Upper lobe of right lung (tissue), 1 donor: ENCODE measurements at regions not wholly inside any gene's neighbourhood (a gene's known extent, or its start where the extent isn't known, plus 50 kb on each side); places are given as distances from the start of the nearest gene placed in this dataset.

ENCODE experiments used
- ATAC-seq: fragments of 200-7000 bp; cut with Tn5 transposase; one replicate; pipeline ENCODE4 v1.9.1; 2020; ENCODE audit warnings: mild to moderate bottlenecking, moderate library complexity
- DNase-seq: peaks from one replicate; pipeline ENCODE4 v3.0.0-alpha.2; 2020
- H3K27ac ChIP-seq: fragments of 200-600 bp; one replicate; pipeline ENCODE4 v1.8.0; 2022
- H3K27me3 ChIP-seq: fragments of 200-600 bp; one replicate; pipeline ENCODE4 v1.8.0; 2022; ENCODE audit warnings: mild to moderate bottlenecking
- H3K36me3 ChIP-seq: fragments of 200-600 bp; one replicate; pipeline ENCODE4 v1.8.0; 2022
- H3K4me1 ChIP-seq: fragments of 200-600 bp; one replicate; pipeline ENCODE4 v1.8.0; 2022
- H3K4me3 ChIP-seq: fragments of 200-600 bp; one replicate; pipeline ENCODE4 v1.8.0; 2022; ENCODE audit warnings: mild to moderate bottlenecking
- H3K9me3 ChIP-seq: fragments of 200-600 bp; one replicate; pipeline ENCODE4 v1.8.0; 2022
- intact Hi-C: fragments of 100-400 bp; cut with DNase I; formaldehyde crosslinking; loops from one replicate; pipeline ENCODE4 v1.11.0; 2022
- TF ChIP-seq, protein P1 (sequence below): fragments of 200-600 bp; IDR thresholded peaks from one replicate; pipeline ENCODE4 v1.8.0; 2022; ENCODE audit warnings: antibody characterized with exemption
- donor health status: DM: no; HTN: yes; CAD: no; lungs with severe emphysema.

DNA sequence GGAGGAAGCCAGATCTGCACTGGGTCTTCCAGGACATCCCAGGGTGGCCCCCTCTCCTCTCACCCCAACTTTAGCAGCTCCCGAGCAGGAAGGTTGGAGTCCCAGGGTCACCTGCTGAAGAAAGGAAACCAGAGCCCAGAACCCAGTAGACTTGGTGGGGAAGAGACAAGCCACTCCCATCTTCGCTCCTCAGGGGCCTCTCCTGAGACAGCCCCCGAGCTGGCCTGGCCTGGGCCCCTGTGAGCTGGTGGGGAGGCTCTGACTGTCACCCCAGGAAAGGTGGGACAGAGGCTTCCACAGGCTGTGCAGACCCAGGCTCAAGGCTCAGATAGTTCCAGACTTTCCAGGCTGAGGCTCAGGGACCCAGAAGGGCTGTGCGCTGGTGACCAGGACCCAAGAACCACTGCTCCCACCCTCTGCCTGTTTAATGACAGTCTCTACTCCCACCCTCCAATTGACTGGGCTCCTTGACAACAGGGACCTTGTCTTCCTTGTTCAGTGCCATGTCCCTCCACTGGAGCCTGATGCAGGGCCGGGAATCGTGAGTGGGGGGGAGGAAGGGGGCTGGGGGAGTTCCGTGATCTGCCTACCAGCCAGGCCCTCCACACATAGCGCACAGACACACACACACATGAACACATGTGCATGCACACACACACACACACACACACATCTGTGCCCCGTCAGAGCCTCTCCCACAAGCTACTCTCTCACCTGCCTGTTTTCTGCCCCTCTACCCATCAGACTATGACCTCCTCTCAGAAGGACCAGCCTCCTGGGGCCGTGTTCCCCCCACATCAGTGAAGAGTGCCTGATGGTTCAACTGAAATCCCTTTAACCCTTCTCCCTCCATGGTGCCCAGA is 401.2 kb downstream of the MATN1 start:
- Histone ChIP-seq H3K4me1 (no peaks in the 10 kb centered on the region), H3K27me3 (peaks cover 10% of the 10 kb centered on the region), H3K4me3 (no peak overlapping the region), H3K36me3 (no peaks in the 10 kb centered on the region), H3K9me3 (no peaks in the 10 kb centered on the region), H3K27ac (no peak overlapping the region)
- no peak for DNase-seq
- ATAC-seq, result no peak
- TF ChIP-seq, protein P1, sequence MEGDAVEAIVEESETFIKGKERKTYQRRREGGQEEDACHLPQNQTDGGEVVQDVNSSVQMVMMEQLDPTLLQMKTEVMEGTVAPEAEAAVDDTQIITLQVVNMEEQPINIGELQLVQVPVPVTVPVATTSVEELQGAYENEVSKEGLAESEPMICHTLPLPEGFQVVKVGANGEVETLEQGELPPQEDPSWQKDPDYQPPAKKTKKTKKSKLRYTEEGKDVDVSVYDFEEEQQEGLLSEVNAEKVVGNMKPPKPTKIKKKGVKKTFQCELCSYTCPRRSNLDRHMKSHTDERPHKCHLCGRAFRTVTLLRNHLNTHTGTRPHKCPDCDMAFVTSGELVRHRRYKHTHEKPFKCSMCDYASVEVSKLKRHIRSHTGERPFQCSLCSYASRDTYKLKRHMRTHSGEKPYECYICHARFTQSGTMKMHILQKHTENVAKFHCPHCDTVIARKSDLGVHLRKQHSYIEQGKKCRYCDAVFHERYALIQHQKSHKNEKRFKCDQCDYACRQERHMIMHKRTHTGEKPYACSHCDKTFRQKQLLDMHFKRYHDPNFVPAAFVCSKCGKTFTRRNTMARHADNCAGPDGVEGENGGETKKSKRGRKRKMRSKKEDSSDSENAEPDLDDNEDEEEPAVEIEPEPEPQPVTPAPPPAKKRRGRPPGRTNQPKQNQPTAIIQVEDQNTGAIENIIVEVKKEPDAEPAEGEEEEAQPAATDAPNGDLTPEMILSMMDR, result no peak
- intact Hi-C loops, result no loop called here

DNA sequence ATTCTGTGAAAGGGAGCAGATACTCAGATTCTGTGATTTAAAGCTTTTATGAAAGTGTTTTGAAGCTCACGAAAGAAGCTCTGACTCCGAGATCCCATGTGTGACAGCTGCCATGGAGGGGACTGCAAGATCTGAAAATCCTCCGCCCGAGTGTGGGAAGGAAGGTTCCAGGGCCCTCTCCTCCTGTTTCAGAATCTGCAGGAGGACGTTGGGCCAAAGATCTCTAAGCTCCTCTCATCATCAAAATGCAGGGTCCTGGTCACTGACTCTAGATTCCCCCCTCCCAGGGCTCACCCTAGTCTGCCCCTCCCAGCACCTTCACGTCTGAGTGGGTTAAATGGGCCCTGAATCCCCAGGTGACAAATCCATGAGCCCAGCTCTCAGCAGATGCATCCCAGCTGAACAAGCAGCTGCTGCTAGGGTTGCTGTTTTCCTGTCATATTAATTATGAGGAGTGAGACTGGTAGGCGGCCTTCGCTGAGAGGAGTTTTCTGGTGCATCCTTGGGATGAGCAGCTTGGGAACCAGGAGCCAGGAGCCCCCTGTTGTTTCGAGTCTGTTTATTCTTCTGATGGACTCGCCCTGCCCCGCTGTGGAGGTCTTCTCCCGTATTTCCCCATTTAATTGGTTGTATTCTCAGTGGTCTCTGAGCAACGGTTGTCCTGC is 402.0 kb downstream of the MATN1 start:
- DNase-seq (no peak), ATAC-seq (no peak)
- TF ChIP-seq, protein P1, result no peak
- intact Hi-C loops, result no loop called here
- no peaks in the 10 kb centered on the region for H3K9me3 ChIP-seq
- no peaks in the 10 kb centered on the region for H3K4me1 ChIP-seq
- peaks cover 11% of the 10 kb centered on the region for H3K27me3 ChIP-seq
- no peaks in the 10 kb centered on the region for H3K36me3 ChIP-seq
- no peak overlapping the region for H3K4me3 ChIP-seq
- H3K27ac ChIP-seq, result no peak overlapping the region

DNA sequence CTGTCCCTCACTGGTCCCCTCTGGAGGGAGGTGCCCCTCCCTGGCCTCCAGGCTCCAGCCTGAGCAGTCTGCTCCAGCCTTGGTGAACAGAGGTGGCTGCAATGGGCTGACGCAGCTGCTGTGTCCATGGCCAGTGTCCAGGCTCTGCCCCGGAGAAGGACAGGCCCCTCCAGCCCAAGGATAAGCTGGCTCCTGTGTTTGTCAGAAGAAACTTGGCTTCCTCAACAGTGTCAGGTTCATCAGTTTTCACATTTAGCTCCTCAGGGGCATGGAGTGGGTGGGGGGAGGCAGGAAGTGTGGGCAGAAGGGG is 402.8 kb downstream of the MATN1 start:
- no peak overlapping the region for H3K27ac ChIP-seq
- intact Hi-C loops, result no loop called here
- DNase-seq (no peak), ATAC-seq (no peak)
- H3K36me3 ChIP-seq, result no peaks in the 10 kb centered on the region
- TF ChIP-seq, protein P1, result no peak
- H3K4me3 ChIP-seq, result no peak overlapping the region
- no peaks in the 10 kb centered on the region for H3K9me3 ChIP-seq
- no peaks in the 10 kb centered on the region for H3K4me1 ChIP-seq
- peaks cover 19% of the 10 kb centered on the region for H3K27me3 ChIP-seq

DNA sequence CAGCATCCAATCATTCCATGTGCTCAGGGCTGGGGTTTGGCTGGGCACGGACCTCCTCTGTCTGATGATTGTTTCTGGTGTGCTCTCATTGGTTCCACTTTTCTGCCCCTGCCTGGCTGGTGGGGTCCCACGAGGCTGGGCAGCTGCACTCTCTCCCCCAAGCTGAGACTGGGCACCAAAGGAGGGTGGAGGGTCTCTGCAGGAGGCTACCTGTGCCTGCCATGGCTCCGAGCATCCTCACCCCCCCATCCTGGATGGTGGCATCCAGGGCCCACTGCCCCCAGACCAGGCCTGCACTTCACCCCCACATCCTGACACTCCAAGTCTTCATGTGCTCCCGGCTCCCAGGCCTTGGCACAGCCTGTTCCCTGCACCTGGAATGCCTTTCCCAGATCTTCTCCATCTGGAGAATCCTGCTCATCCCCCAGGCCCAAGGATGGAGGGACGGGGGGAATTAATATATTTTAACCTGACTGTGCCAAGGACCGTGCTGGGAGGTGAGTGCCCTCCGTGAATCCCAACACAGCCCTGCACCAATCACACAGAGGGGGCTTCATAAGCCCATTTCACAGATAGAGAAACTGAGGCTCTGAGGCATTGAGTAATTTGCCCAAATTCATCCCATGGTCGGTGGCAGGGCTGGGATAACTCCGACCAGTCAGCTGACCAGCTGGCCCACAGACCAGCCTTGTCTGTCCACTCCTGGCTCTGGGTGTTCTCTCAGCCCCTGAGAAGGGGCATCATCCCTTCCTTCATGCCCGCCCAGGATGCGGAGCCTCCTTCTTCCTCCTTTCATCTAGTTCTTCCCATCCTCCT is 403.4 kb downstream of the MATN1 start:
- no peak for ATAC-seq
- H3K27me3 ChIP-seq, result peaks cover 23% of the 10 kb centered on the region
- no peaks in the 10 kb centered on the region for H3K4me1 ChIP-seq
- intact Hi-C loops, result no loop called here
- no peaks in the 10 kb centered on the region for H3K9me3 ChIP-seq
- H3K27ac ChIP-seq, result no peak overlapping the region
- H3K4me3 ChIP-seq, result no peak overlapping the region
- no peaks in the 10 kb centered on the region for H3K36me3 ChIP-seq
- no peak for DNase-seq
- TF ChIP-seq, protein P1, result no peak

DNA sequence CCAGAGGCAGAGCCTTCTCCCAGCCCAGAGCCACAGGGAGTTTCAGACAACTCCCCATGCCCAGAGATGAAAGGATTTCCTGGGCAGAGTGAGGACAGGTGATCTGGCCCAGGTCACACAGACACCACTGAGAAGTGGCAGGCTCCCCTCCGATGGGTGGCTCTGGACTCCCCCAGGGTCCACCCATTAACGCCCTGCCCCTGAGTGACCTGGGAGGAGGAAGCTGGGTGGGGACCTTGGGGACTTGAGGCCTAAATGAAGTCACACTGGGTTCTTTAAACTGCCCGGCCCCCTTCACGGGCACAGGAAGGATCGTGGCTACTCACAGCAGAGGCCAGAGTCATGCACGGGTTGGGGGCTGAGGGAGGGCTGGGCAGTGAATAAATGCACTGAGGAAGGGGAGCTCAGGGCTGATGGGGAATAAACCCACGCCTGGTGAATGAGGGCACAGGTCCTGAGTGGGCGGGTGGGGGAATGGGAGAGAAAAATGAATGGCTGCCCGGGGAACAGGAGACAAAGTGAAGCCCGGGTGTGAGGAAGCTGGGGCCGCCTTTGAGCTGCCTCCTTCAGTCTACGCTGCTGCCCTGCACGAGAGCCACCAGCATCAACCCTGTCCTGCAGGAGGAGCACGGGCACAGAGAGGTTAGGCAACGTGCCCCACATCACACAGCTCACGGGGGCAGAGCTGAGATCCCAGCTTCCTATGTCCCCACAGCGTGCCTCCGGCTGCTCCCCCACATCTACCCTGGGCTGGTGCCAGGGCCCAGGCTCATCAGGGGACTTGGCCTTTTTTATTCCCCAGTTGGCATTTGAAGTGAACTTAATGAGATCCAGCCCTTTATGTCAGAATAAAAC is 404.3 kb downstream of the MATN1 start:
- intact Hi-C loops, result no loop called here
- no peak overlapping the region for H3K27ac ChIP-seq
- DNase-seq (no peak), ATAC-seq (no peak)
- H3K27me3 ChIP-seq, result peaks cover 27% of the 10 kb centered on the region
- H3K36me3 ChIP-seq, result no peaks in the 10 kb centered on the region
- H3K4me3 ChIP-seq, result no peak overlapping the region
- H3K4me1 ChIP-seq, result no peaks in the 10 kb centered on the region
- H3K9me3 ChIP-seq, result no peaks in the 10 kb centered on the region
- TF ChIP-seq, protein P1, result no peak
